ENCODE measurements at regions not wholly inside any gene's neighbourhood (a gene's known extent, or its start where the extent isn't known, plus 50 kb on each side); places are given as distances from the start of the nearest gene placed in this dataset.

DNA sequence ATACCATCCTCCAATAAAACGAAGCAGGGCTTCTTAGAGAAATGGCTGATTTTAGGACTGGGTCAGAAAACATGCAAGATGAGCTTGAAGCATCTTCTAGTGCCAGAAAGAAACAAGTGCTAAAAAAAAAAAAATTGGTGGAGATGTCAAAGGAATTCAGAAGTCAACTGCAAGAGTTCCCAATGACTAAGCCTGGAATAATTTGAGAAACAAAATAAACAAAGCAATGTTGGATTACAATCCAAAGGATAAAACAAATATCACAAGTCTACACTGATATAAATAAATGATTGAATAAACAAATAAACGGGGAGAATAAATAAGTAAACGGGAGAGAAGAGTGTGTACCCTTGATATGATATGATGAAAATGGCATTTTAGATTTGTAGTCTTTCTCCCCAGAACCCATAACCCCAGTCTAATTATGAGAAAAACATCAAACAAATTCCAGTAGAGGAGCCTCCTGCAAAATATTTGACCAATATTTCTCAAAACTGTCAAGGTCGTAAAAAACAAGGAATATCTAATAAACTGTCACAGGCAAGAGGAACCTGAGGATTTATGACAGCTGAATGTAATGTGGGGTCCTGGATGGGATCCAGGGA lies 63.5 kb upstream of the CCL21 start:
- TF ChIP-seq CTCF (conservative IDR thresholded peaks at IDR 0.05) (no peak), ZFX (IDR thresholded peaks at IDR 0.05) (no peak)

All from C4-2B (cell line).